GM19035 (cell line): ENCODE measurements at regions not wholly inside any gene's neighbourhood (a gene's known extent, or its start where the extent isn't known, plus 50 kb on each side); places are given as distances from the start of the nearest gene placed in this dataset.

Source experiments
- ATAC-seq: cut with Tn5 transposase; IDR thresholded peaks from one replicate; pipeline ENCODE4 v1.9.1; 2021; ENCODE audit not compliant: unreplicated experiment

DNA sequence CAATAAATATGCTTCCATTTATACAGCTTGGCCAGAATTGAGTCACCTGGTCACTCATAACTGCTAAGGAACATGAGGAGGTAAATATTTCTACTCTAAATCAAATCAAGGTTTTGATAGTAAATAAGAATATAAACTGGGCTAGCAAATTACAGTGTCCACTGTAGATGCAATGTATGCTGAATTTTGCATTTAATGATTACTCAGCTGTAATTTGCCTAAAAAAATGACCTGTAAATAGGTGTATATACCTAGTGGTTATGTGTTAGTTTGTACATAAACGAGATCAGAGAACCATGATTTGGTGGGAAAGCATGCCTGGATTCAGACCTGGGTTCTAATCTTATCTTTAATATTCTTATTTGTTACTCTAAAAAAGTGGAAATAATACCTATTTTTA is 76.6 kb upstream of the CNTN1 start:
- ATAC-seq: no peak

DNA sequence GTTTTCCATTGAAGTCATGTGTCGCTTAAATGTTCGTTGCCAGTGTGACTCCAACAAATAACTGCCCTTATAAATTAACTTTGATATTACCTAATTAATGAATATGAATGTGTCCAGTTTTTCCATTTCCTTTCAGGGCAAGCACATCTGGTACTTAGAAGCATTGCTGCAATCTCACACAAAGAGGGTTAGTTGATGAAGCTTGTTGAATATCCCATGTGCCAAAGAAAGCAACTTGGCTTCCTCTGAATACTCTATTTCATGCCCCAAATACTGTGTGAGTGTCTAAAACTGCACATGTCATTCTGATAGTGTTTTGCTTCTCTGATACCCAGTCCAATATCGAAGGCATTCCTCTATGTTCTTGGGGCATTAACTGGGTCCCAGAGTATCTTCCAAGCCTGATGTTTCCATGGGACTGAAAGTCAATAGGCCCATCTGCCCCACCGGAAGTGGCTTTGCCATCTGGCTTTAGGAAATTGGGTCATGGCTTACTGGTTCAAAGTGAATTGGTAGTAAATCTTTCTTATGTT is 75.8 kb upstream of the CNTN1 start:
- no peak for ATAC-seq

DNA sequence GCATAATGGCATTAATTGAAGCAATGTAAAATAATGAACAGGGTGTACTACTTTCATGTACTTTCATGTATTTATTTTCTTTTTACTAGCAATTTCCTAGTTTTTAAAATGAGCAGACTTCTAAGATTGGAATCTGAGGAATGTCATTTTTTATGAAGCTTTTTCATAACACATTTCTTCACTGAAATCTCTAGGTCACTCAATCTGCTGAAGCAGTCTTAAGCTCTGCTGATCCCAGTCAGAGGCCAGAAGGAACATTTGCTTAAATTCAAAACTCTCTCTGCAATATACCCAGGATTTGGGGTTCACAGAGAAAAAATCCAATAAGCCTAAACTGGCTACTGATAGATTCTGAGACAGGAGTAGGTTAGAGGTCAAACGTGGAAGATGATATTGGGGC is 73.6 kb upstream of the CNTN1 start:
- no peak for ATAC-seq

DNA sequence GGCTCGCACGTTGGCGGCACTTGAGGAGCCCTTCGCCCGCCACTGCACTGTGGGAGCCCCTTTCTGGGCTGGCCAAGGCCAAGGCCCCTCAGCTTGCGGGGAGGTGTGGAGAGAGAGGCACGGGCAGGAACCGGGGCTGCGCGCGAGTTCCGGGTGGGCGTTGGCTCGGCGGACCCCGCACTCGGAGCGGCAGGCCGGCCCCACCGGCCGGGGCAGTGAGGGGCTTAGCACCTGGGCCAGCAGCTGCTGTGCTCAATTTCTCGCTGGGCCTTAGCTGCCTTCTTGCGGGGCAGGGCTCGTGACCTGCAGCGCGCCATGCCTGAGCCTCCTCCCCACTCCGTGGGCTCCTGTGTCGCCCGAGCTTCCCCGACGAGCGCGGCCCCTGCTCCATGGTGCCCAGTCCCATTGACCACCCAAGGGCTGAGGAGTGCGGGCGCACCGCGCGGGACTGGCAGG is 71.6 kb upstream of the CNTN1 start:
- no peak for ATAC-seq

DNA sequence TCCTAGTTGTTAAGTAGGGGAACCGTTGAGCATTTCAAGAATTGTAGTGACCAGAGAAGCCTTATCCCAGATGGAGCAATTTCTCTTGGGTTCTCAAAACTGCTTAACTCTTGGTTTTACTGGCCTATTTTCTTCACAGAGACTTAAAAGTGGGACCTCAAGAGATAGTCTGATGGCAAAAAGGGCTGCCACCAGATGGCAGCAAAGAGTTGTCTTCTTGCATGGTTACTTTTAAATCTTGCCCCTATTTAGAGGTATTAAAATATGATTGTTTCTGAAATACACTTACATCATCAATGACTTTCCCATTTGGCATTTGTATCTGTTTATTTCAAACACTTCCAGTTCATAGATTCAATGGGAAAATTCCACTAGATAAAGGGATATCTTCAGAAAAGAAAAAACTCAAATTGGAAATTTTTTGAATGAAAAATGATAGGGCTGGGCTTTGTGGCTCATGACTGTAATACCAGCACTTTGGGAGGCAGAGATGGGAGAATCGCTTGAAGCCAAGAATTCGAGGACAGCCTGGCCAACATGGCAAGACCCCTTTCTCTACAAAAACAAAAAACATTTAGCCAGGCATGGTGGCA is 69.9 kb upstream of the CNTN1 start:
- ATAC-seq: no peak

DNA sequence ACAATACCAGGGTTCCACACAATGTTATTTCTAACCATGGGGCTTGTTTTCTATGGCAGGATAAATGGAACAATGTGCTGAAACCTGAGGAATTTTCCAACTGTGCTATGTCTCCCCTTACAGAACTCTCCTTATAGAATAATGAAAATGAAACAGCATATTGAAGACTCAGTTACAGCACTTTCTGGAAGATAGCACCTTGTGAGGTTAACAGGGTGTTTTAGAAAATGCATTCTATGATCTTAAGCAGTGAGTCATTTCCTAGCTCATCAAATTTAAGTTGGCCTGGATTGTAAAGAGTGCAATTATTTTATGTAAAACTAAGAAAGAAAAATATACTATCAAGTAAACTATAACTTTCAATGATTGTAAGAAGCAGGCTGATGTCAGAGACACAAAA is 60.1 kb upstream of the CNTN1 start:
- ATAC-seq: no peak

DNA sequence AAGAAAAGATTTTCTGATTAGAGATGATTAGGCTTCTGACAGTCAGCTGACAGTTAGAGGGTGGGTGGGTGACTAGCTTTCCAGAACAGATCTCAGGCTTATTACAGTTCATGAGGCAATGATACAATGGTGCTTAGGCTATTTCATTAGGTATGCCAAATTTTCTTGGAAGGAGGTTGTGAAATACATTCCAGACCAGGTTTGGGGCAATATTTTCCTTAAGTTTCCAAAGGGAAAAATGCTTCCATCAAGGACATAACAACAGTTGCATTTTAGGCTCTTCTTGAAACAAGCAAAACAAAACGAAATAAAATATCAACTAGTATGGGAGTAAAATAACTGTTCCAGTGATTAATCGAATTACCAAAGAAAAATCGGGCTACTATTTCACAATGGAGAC is 59.3 kb upstream of the CNTN1 start:
- ATAC-seq: no peak

DNA sequence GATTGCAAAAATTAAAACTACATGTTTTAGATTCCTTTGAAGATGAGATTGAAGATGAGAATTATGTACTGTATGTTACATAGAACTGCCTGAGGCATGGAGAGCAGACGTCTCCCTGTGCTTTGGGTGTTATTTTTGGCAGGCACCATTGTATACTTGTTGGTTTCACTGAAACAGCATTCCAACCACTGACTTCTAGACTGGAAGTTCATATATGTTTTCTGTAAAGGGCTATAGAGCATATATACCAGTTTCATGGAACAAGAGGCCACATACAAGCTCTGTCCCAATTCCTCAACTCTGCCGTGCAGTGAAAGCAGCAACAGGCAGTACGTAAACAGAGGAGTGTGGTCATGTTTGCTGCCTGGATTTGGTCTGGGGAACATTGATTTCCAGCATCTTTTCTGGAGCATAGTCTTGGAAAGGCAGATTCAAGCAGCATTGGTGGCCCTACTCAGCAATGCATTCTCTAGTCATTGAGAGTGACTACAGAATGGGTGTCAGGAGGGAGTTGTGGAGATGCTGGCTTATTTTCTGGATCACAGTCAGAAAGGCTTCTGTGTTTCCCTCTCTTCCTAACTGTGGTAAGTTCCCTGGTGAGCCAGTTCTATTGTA is 57.6 kb upstream of the CNTN1 start:
- ATAC-seq: no peak

DNA sequence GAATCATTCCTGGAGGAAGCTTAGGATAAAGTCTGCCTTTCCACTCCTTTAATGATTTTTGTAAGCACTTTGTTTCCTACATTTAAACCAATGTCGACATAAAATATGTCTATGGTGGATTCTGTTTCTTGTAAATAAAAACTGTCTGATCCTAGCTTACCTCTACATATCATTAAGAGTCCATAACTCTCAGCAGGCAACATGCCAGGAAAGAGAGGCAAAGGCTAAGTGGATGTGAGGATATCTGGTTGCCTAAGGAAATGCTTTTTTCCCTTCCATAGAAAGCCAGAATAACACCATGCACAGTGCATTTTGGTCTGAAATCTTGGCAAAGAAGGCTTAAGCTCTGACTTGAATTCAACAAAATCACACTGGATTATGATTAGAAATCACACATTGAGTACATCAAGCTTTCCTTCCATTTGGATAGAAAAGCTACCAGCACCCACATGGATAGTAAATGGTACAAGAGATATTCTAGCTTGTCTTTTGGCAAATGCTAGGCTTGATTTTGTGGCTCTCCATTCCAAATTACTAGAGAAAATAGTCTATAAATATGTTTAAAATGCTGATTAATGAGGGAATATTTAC is 57.0 kb upstream of the CNTN1 start:
- no peak for ATAC-seq
